ENCODE measurements at regions not wholly inside any gene's neighbourhood (a gene's known extent, or its start where the extent isn't known, plus 50 kb on each side); places are given as distances from the start of the nearest gene placed in this dataset.

DNA sequence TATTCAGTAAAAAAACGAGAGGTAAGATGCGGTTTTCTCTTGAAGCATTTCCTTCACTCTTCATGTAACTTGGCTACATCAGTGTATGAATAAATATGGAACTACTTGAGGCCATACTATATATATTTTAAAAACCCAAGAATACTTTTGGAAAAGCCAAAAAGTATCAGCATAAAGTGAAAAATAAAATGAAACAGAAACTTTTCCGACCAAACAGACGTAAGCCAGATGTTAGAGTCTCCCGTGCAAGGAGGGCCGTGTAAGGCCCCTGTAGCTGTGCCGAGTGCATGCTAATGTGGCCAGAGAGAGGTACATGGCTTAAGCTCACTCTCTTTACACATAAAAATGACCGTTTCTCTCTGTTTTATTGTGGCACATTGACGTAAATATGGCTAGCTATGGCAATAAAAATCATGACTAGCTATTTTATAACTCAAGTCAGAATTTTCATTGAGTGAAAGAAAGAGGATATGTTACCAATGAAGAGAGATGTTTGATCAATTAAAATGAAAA is 140.1 kb upstream of the GMDS start:
- TF ChIP-seq, protein P1, sequence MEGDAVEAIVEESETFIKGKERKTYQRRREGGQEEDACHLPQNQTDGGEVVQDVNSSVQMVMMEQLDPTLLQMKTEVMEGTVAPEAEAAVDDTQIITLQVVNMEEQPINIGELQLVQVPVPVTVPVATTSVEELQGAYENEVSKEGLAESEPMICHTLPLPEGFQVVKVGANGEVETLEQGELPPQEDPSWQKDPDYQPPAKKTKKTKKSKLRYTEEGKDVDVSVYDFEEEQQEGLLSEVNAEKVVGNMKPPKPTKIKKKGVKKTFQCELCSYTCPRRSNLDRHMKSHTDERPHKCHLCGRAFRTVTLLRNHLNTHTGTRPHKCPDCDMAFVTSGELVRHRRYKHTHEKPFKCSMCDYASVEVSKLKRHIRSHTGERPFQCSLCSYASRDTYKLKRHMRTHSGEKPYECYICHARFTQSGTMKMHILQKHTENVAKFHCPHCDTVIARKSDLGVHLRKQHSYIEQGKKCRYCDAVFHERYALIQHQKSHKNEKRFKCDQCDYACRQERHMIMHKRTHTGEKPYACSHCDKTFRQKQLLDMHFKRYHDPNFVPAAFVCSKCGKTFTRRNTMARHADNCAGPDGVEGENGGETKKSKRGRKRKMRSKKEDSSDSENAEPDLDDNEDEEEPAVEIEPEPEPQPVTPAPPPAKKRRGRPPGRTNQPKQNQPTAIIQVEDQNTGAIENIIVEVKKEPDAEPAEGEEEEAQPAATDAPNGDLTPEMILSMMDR (IDR thresholded peaks at IDR 0.05; ENCODE audit: low read length), result no peak
- TF ChIP-seq EZH2 (IDR thresholded peaks at IDR 0.05; ENCODE audit: borderline replicate concordance, low read length), result no peak

Measured in OCI-LY1 (cell line).